ENCODE measurements at regions not wholly inside any gene's neighbourhood (a gene's known extent, or its start where the extent isn't known, plus 50 kb on each side); places are given as distances from the start of the nearest gene placed in this dataset.
"Not testable (repeated sequence)": the region's sequence is repeated elsewhere in the genome, so short reads cannot be mapped to it uniquely, and the experiment has no call there.

DNA sequence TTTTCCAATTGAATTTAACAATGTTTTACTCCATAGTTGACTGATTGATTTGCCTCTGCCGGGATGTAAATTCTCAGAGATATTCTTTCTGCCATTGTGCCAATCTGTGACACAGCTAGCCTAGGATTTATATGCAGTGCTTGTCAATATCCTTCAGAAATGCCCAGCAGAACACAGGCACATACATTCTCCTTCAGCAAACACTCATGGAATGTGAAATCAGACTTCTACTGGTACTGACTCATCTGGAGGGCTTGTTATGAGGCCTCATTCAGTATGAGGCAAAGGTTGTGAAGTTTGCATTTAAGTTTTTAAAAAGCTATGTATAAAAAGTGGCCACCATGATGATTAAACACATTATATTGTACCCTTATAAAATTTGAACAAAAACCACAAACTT lies 158.4 kb downstream of the POTEC start:
- H3K36me3 ChIP-seq (replicated peaks; ENCODE audit: control insufficient read depth, insufficient read depth, low read length); H3K4me3 ChIP-seq (ENCODE audit: insufficient read depth, low read depth, low read length); DNase-seq; H3K27me3 ChIP-seq (ENCODE audit: control insufficient read depth, insufficient read depth, low read length): not testable (repeated sequence)

DNA sequence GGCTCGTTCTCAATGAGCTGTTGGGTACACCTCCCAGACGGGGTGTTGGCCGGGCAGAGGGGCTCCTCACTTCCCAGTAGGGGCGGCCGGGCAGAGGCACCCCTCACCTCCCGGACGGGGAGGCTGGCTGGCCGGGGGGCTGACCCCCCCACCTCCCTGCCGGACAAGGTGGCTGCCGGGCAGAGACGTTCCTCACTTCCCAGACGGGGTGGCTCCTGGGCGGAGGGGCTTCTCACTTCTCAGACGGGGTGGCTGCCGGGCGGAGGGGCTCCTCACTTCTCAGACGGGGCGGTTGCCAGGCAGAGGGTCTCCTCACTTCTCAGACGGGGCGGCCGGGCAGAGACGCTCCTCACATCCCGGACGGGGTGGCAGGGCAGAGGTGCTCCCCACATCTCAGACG lies 160.7 kb downstream of the POTEC start:
- DNase-seq; H3K4me3 ChIP-seq (ENCODE audit: insufficient read depth, low read depth, low read length); H3K27me3 ChIP-seq (ENCODE audit: control insufficient read depth, insufficient read depth, low read length); H3K36me3 ChIP-seq (replicated peaks; ENCODE audit: control insufficient read depth, insufficient read depth, low read length): not testable (repeated sequence)

DNA sequence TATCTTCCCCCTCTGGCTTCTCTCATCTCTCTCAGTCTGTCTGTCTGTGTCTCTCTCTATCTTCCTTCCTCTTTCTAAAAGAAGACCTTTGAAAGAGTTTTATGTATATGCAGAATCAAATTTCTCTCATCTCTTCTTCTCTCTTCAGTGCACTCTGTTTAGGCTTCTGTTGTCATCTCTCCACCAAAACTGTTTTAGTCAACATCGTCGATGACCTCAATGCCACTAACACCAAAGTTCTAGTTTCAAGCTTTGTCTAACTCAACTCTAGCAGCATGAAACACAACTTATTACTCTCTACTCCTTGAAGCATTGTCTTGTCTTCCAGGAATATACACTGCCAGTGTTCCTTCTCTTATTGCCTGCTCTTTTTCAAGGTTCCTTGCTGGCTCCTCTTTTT lies 163.9 kb downstream of the POTEC start:
- H3K36me3 ChIP-seq (replicated peaks; ENCODE audit: control insufficient read depth, insufficient read depth, low read length); DNase-seq; H3K27me3 ChIP-seq (ENCODE audit: control insufficient read depth, insufficient read depth, low read length); H3K4me3 ChIP-seq (ENCODE audit: insufficient read depth, low read depth, low read length): not testable (repeated sequence)

DNA sequence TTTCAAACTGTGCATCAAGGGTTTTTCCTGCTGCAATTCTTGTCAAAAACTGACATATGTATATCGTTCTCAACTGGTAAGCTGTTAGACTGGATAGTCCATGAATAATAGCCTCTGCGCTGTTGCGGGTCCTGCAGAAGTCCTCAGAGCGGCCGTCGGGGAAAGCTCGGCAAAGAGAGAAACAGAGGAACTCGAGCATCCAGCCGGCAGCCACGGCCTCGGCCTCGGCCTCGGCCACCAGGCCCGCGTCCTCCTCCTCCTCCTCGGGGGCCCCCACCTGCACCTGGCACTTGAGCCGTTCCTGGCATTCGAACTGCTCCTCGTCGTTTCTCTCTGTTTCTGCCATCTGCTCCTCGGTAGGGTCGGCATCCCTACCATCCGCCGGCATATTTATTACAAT lies 165.0 kb downstream of the POTEC start:
- not testable (repeated sequence) for H3K4me3 ChIP-seq (ENCODE audit: insufficient read depth, low read depth, low read length); H3K36me3 ChIP-seq (replicated peaks; ENCODE audit: control insufficient read depth, insufficient read depth, low read length); H3K27me3 ChIP-seq (ENCODE audit: control insufficient read depth, insufficient read depth, low read length); DNase-seq

DNA sequence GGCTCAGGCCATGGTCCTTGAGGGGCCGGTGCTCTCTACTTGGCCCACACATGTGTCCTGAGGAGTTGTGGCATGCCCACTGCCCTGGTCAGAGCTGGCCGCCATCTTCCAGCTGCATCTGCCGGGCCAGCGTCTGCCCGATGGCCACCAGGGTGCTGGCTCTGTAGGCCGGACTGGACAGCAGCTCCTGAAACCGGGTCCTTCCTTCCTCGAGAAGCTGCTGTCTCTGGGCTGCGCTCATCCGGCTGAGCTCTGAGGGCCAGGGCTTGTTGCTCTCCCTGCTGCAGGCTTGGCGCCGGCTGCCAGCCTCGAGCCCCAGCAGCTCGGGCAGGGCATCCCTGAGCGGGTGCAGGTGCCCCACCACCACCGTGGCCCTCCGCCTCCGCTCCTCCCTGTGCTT lies 182.1 kb downstream of the POTEC start:
- DNase-seq; H3K36me3 ChIP-seq (replicated peaks; ENCODE audit: control insufficient read depth, insufficient read depth, low read length); H3K27me3 ChIP-seq (ENCODE audit: control insufficient read depth, insufficient read depth, low read length); H3K4me3 ChIP-seq (ENCODE audit: insufficient read depth, low read depth, low read length): not testable (repeated sequence)

DNA sequence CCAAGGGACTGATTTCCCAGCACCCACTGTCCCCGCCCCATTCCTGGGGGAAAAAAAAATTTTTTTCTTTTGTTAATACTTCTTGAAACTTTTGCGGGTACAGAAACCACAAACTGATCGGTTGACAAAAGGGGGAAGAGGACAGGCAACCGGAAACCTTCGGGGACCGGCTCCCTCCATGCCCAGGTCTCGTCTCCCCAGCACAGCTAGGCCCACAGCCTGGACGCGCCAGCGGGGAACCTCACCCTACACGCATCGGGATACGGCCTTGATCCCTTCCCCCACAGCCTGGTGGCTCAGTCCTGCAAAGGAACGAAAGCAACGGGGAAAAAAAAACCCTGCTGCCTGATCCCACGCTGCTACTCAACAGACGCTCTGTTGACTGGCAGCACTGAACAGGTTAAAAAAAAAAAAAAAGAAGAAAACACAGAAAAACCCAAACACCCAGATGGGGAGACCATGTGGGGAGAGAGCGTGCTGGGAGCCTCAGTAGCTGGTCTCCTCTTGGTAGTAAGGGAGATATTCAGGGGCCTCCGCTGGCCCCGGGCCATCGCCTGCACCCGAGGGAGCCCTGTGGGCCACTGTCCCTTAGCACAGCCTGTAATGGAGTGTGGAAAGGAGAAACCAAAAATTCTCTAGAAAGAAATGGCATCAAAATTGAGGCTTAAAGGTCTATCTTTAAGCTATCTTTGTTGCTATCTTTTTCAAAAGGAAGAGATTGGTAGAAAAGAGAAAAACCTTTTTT lies 185.7 kb downstream of the POTEC start:
- H3K4me3 ChIP-seq (ENCODE audit: insufficient read depth, low read depth, low read length); H3K36me3 ChIP-seq (replicated peaks; ENCODE audit: control insufficient read depth, insufficient read depth, low read length); H3K27me3 ChIP-seq (ENCODE audit: control insufficient read depth, insufficient read depth, low read length); DNase-seq: not testable (repeated sequence)

DNA sequence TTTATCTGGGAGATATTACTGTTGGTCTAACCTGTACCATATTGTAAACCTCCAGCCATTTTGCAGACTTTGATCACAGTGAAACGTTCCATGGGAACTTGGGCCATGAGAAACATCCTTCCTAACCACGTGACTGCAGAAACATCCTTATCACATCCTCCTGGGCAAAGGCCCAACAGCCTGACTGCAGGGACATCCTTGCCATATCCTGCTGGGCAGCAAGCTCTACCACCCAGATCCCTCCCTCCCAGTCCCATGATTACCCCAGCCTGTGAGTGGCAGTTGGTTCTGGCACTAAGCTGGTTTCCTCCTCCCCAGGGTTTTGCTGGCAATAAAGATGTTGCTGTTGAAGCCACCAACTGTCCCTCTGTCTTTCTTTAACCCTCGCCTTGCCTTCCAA lies 201.2 kb downstream of the POTEC start:
- not testable (repeated sequence) for H3K27me3 ChIP-seq (ENCODE audit: control insufficient read depth, insufficient read depth, low read length); DNase-seq; H3K36me3 ChIP-seq (replicated peaks; ENCODE audit: control insufficient read depth, insufficient read depth, low read length); H3K4me3 ChIP-seq (ENCODE audit: insufficient read depth, low read depth, low read length)

DNA sequence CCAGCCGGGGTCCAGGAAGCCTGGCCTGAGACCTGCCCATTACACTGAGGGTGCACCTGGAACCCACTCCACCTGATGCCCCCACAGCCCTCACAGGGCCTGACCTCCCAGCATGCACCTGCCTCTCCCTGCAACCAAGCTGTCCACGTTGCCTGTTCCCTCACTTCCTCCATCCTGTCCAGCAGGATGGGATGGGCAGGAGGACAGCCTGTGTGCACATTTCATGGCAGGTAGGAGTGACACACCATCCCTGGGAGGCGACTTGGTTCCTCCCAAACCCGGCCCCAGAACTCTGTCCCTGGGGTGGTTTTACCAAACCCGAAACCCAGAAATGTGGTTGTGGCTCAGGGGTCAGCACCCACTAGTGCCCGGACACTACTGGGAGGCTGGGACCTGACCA lies 203.8 kb upstream of the ZNF519 start:
- H3K4me3 ChIP-seq (ENCODE audit: insufficient read depth, low read depth, low read length); DNase-seq; H3K36me3 ChIP-seq (replicated peaks; ENCODE audit: control insufficient read depth, insufficient read depth, low read length); H3K27me3 ChIP-seq (ENCODE audit: control insufficient read depth, insufficient read depth, low read length): not testable (repeated sequence)

DNA sequence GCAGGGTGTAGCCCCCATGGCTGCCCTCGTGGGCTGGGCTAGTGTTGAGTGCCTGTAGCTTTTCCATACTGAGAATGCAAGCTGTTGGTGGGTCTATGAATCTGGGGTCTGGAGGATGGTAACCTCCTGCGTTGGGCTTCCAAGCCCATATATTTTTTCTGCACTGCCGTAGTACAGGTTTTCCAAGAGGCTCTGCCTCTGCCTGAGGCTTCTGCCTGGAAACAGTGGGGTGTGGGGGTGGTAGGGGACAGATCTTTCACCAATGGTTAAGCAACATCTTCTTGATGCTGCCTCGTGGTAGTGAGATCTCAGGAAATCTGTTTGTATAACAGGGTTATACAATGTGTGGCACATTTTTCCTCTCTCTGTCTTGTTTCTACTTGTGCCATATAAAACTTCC lies 189.0 kb upstream of the ZNF519 start:
- H3K27me3 ChIP-seq (ENCODE audit: control insufficient read depth, insufficient read depth, low read length); H3K4me3 ChIP-seq (ENCODE audit: insufficient read depth, low read depth, low read length); H3K36me3 ChIP-seq (replicated peaks; ENCODE audit: control insufficient read depth, insufficient read depth, low read length); DNase-seq: not testable (repeated sequence)

DNA sequence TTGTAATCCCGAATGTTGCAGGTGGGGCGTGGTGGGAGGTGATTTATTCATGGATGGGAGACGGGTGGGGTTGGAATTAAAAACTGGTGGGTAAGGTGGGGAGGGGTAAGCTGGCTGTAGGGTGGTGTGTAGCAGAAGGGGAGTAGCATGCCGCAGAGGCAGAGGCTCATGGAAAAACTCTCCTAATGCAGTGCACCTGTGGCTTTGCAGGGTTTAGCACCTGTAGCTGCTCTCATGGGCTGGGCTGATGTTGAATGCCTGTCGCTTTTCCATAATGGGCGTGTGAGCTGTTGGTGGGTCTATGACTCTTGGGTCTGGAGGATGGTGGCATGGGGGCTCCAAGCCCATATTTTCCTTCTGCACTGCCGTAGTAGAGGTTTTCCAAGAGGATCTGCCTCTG lies 169.0 kb upstream of the ZNF519 start:
- H3K4me3 ChIP-seq (ENCODE audit: insufficient read depth, low read depth, low read length); DNase-seq; H3K36me3 ChIP-seq (replicated peaks; ENCODE audit: control insufficient read depth, insufficient read depth, low read length); H3K27me3 ChIP-seq (ENCODE audit: control insufficient read depth, insufficient read depth, low read length): not testable (repeated sequence)

DNA sequence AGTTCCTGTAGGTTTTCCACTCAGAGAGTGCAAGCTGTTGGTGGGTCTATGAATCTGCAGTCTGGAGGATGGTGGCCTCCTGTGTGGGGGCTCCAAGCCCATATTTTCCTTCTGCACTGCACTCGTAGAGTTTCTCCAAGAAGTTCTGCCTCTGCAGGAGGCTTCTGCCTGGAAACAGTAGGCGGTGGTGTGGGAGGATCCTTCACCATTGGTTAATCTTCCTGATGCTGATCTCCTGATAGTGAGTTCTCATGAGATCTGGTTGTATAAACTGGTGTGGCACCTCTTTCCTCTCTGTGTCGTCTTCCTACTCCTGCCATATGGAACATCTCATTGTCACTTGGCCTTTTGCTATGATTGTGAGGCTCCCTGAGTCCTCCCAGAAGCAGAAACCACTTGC lies 162.8 kb upstream of the ZNF519 start:
- not testable (repeated sequence) for H3K36me3 ChIP-seq (replicated peaks; ENCODE audit: control insufficient read depth, insufficient read depth, low read length); H3K4me3 ChIP-seq (ENCODE audit: insufficient read depth, low read depth, low read length)

DNA sequence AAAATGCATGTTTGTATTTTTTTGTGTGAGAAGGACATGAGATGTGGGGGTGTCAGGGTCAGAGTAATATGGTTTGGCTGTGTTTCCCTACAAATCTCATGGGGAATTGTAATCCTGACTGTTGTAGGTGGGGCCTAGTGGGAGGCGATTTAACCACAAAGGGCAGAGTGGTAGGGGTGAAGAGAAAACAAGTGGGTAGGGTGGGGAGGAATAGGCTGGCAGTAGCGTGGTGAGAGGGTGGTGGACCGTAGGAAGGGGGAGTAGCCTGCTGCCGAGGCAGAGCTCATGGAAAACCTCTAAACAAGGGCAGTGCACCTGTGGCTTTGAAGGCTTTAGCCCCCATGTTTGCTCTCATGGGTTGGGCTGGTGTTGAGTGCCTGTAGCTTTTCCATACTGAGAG lies 152.8 kb upstream of the ZNF519 start:
- no peaks in the 10 kb centered on the region for H3K27me3 ChIP-seq (ENCODE audit: control insufficient read depth, insufficient read depth, low read length)
- DNase-seq, result no peak
- no peak overlapping the region for H3K4me3 ChIP-seq (ENCODE audit: insufficient read depth, low read depth, low read length)
- no peaks in the 10 kb centered on the region for H3K36me3 ChIP-seq (replicated peaks; ENCODE audit: control insufficient read depth, insufficient read depth, low read length)

More for the DNA sequence above, 162.8 kb upstream of the ZNF519 start:
- not testable (repeated sequence) for DNase-seq; H3K27me3 ChIP-seq (ENCODE audit: control insufficient read depth, insufficient read depth, low read length)

DNA sequence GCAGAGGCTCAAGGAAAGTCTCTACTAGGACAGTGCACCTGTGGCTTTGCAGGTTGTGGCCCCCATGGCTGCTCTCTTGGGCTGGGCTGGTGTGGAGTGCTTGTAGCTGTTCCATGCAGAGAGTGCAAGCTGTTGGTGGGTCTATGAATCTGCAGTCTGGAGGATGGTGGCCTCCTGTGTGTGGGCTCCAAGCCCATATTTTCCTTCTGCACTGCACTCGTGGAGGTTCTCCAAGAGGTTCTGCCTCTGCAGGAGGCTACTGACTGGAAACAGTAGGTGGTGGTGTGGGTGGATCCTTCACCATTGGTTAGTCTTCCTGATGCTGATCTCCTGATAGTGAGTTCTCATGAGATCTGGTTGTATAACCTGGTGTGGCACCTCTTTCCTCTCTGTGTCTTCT lies 143.2 kb upstream of the ZNF519 start:
- H3K27me3 ChIP-seq (ENCODE audit: control insufficient read depth, insufficient read depth, low read length); H3K4me3 ChIP-seq (ENCODE audit: insufficient read depth, low read depth, low read length); H3K36me3 ChIP-seq (replicated peaks; ENCODE audit: control insufficient read depth, insufficient read depth, low read length); DNase-seq: not testable (repeated sequence)

DNA sequence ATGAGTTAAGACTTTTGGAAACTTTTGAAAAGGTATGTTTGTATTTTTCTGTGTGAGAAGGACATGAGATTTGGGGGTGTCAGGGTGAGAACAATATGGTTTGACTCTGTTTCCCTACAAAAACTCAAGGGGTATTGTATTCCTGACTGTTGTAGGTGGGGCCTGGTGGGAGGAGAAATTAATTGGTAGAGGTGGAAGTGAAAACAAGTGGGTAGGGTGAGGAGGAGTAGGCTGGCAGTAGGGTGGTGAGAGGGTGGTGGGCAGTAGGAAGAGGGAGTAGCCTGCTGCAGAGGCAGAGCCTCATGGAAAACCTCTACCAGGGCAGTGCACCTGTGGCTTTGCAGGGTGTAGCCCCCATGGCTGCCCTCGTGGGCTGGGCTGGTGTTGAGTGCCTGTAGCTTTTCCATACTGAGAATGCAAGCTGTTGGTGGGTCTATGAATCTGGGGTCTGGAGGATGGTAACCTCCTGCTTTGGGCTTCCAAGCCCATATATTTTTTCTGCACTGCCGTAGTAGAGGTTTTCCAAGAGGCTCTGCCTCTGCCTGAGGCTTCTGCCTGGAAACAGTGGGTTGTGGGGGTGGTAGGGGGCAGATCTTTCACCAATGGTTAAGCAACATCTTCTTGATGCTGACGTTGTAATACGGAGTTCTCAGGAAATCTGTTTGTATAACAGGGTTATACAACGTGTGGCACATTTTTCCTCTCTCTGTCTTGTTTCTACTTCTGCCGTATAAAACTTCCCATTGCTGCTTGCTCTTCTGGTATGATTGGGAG lies 133.6 kb upstream of the ZNF519 start:
- not testable (repeated sequence) for DNase-seq; H3K36me3 ChIP-seq (replicated peaks; ENCODE audit: control insufficient read depth, insufficient read depth, low read length); H3K4me3 ChIP-seq (ENCODE audit: insufficient read depth, low read depth, low read length); H3K27me3 ChIP-seq (ENCODE audit: control insufficient read depth, insufficient read depth, low read length)

DNA sequence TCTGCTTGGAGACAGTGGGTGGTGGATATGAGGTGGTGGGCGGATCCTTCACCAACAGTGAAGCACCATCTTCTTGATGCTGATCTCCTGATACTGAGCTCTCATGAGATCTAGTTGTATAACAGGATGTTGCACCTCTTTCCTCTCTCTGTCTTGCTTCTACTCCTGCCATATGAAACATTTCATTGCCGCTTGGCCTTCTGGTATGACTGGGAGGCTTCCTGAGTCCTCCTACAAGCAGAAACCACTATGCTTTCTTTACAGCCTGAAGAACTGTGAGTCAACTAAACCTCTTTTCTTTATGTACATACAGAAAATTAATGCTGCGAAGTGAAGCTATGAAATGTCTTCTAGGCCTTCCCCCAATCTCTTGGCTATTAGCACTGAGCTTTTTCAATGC lies 130.6 kb upstream of the ZNF519 start:
- H3K4me3 ChIP-seq (ENCODE audit: insufficient read depth, low read depth, low read length); H3K27me3 ChIP-seq (ENCODE audit: control insufficient read depth, insufficient read depth, low read length); DNase-seq; H3K36me3 ChIP-seq (replicated peaks; ENCODE audit: control insufficient read depth, insufficient read depth, low read length): not testable (repeated sequence)

All from H7 (cell line).